HEK293 (cell line): ENCODE measurements at regions not wholly inside any gene's neighbourhood (a gene's known extent, or its start where the extent isn't known, plus 50 kb on each side); places are given as distances from the start of the nearest gene placed in this dataset.

Experiments
- CTCF ChIA-PET: fragments of 350-600 bp; formaldehyde crosslinking; extraction: SDS; loops from one replicate; lab custom pipeline; 2021; ENCODE audit warnings: antibody characterized with exemption; lab: Yijun Ruan, JAX
- POLR2A ChIA-PET: fragments of 300-600 bp; formaldehyde crosslinking; extraction: SDS; loops from one replicate; lab custom pipeline; 2020; ENCODE audit warnings: antibody characterized with exemption, inconsistent platforms; lab: Yijun Ruan, JAX
- H3K27ac ChIP-seq: fragments of 200-500 bp; sonication (Bioruptor generic); 2 replicates; pipeline ENCODE4 v1.5.1; 2014; ENCODE audit warnings: low read depth, low read length, control low read depth, inconsistent platforms; ENCODE audit errors: extremely low read depth
- H3K36me3 ChIP-seq, 2 experiments: fragments of 200-500 bp in 1 of 2; sonication (Bioruptor generic) in 1 of 2; 1 replicate in 1 of 2; 2 replicates in 1 of 2; pipeline ENCODE4 v1.5.1; 2014 to 2017; ENCODE audit warnings: inconsistent platforms in 2 of 2, low read length in 2 of 2; ENCODE audit not compliant: control insufficient read depth in 2 of 2, insufficient read depth in 1 of 2
- H3K4me1 ChIP-seq: fragments of 200-500 bp; sonication (Bioruptor generic); 2 replicates; pipeline ENCODE4 v1.5.1; 2014; ENCODE audit warnings: mild to moderate bottlenecking, low read length, inconsistent platforms; ENCODE audit not compliant: control insufficient read depth, insufficient read depth
- H3K4me3 ChIP-seq: 2 replicates; pipeline ENCODE4 v1.5.1; 2011; ENCODE audit warnings: low read depth, mild to moderate bottlenecking, control low read depth, low read length, moderate library complexity
- H3K9me3 ChIP-seq: fragments of 200-500 bp; sonication (Bioruptor generic); 2 replicates; pipeline ENCODE4 v1.5.1; 2014; ENCODE audit warnings: low read depth, low read length, inconsistent platforms; ENCODE audit not compliant: control insufficient read depth, insufficient read depth
- KLF7 ChIP-seq: fragments of 450-650 bp; formaldehyde crosslinking; IDR thresholded peaks from 2 replicates; pipeline ENCODE4 v1.5.1; 2016; ENCODE audit warnings: missing biosample characterization, missing genetic modification characterization, borderline replicate concordance
- SETDB1 ChIP-seq: IDR thresholded peaks from one replicate; pipeline ENCODE4 v1.6.1; 2017; ENCODE audit warnings: mild to moderate bottlenecking, low read length, moderate library complexity, mixed read lengths; ENCODE audit not compliant: insufficient read length
- ZBTB10 ChIP-seq: fragments of 450-650 bp; formaldehyde crosslinking; IDR thresholded peaks from 2 replicates; pipeline ENCODE4 v1.5.1; 2016; ENCODE audit warnings: missing biosample characterization, missing genetic modification characterization
- ZBTB20 ChIP-seq: fragments of 450-650 bp; formaldehyde crosslinking; IDR thresholded peaks from 2 replicates; pipeline ENCODE4 v1.5.1; 2016; ENCODE audit warnings: missing biosample characterization, missing genetic modification characterization
- ZFHX2 ChIP-seq: fragments of 450-650 bp; formaldehyde crosslinking; conservative IDR thresholded peaks from 2 replicates; pipeline ENCODE4 v1.5.1; 2016; ENCODE audit warnings: missing biosample characterization, missing genetic modification characterization
- ZNF10 ChIP-seq: fragments of 450-650 bp; formaldehyde crosslinking; IDR thresholded peaks from 2 replicates; pipeline ENCODE4 v1.5.1; 2017; ENCODE audit warnings: missing biosample characterization, missing genetic modification characterization
- ZNF112 ChIP-seq: fragments of 450-650 bp; formaldehyde crosslinking; IDR thresholded peaks from 2 replicates; pipeline ENCODE4 v1.5.0; 2017; ENCODE audit warnings: missing biosample characterization, missing genetic modification characterization
- ZNF133 ChIP-seq: fragments of 450-650 bp; formaldehyde crosslinking; IDR thresholded peaks from 2 replicates; pipeline ENCODE4 v1.5.1; 2016; ENCODE audit warnings: missing biosample characterization, missing genetic modification characterization
- ZNF140 ChIP-seq: fragments of 450-650 bp; formaldehyde crosslinking; IDR thresholded peaks from 2 replicates; pipeline ENCODE4 v1.5.1; 2016; ENCODE audit warnings: missing biosample characterization, missing genetic modification characterization
- ZNF16 ChIP-seq: fragments of 450-650 bp; formaldehyde crosslinking; IDR thresholded peaks from 2 replicates; pipeline ENCODE4 v1.5.1; 2016; ENCODE audit warnings: low read depth, missing biosample characterization, missing genetic modification characterization
- ZNF311 ChIP-seq: fragments of 450-650 bp; formaldehyde crosslinking; IDR thresholded peaks from 2 replicates; pipeline ENCODE4 v1.5.1; 2017; ENCODE audit warnings: missing biosample characterization, missing genetic modification characterization, borderline replicate concordance
- ZNF354C ChIP-seq: fragments of 450-650 bp; formaldehyde crosslinking; IDR thresholded peaks from 2 replicates; pipeline ENCODE4 v1.5.1; 2016; ENCODE audit warnings: missing biosample characterization, missing genetic modification characterization, low read depth, borderline replicate concordance
- ZNF416 ChIP-seq: fragments of 450-650 bp; formaldehyde crosslinking; IDR thresholded peaks from 2 replicates; pipeline ENCODE4 v1.5.1; 2016; ENCODE audit warnings: missing biosample characterization, missing genetic modification characterization
- ZNF510 ChIP-seq: fragments of 450-650 bp; formaldehyde crosslinking; IDR thresholded peaks from 2 replicates; pipeline ENCODE4 v1.5.1; 2018; ENCODE audit warnings: mild to moderate bottlenecking, missing genetic modification characterization, missing biosample characterization; ENCODE audit not compliant: insufficient replicate concordance
- ZNF560 ChIP-seq: fragments of 450-650 bp; formaldehyde crosslinking; IDR thresholded peaks from 2 replicates; pipeline ENCODE4 v1.5.1; 2017; ENCODE audit warnings: missing biosample characterization, missing genetic modification characterization, borderline replicate concordance
- ZNF561 ChIP-seq: fragments of 450-650 bp; IDR thresholded peaks from 2 replicates; pipeline ENCODE4 v1.5.1; 2018; ENCODE audit warnings: missing biosample characterization, missing genetic modification characterization, borderline replicate concordance
- ZNF571 ChIP-seq: fragments of 450-650 bp; formaldehyde crosslinking; IDR thresholded peaks from 2 replicates; pipeline ENCODE4 v1.5.0; 2017; ENCODE audit warnings: missing biosample characterization, missing genetic modification characterization
- ZNF629 ChIP-seq: fragments of 450-650 bp; formaldehyde crosslinking; IDR thresholded peaks from 2 replicates; pipeline ENCODE4 v1.5.1; 2017; ENCODE audit warnings: missing biosample characterization, missing genetic modification characterization
- ZNF664 ChIP-seq: fragments of 450-650 bp; formaldehyde crosslinking; IDR thresholded peaks from 2 replicates; pipeline ENCODE4 v1.5.1; 2016; ENCODE audit warnings: missing biosample characterization, missing genetic modification characterization
- ZNF670 ChIP-seq: fragments of 450-650 bp; formaldehyde crosslinking; IDR thresholded peaks from 2 replicates; pipeline ENCODE4 v1.5.1; 2016; ENCODE audit warnings: missing biosample characterization, missing genetic modification characterization, low read depth
- ZNF701 ChIP-seq: fragments of 450-650 bp; formaldehyde crosslinking; IDR thresholded peaks from 2 replicates; pipeline ENCODE4 v1.5.1; 2016; ENCODE audit warnings: missing biosample characterization, missing genetic modification characterization
- ZSCAN16 ChIP-seq: fragments of 450-650 bp; formaldehyde crosslinking; IDR thresholded peaks from 2 replicates; pipeline ENCODE4 v1.5.1; 2016; ENCODE audit warnings: missing biosample characterization, missing genetic modification characterization
- ZSCAN4 ChIP-seq: fragments of 450-650 bp; formaldehyde crosslinking; IDR thresholded peaks from 2 replicates; pipeline ENCODE4 v1.5.1; 2017; ENCODE audit warnings: missing biosample characterization, missing genetic modification characterization
- TF ChIP-seq, protein P1 (sequence below): fragments of 450-650 bp; formaldehyde crosslinking; IDR thresholded peaks from 2 replicates; pipeline ENCODE4 v1.5.1; 2016; ENCODE audit warnings: missing biosample characterization, missing genetic modification characterization
- TF ChIP-seq, protein P2 (sequence below): fragments of 450-650 bp; formaldehyde crosslinking; IDR thresholded peaks from 2 replicates; pipeline ENCODE4 v1.5.1; 2016; ENCODE audit warnings: missing biosample characterization, missing genetic modification characterization

GRCh38 chr10:83834096-83834495 is 305.2 kb upstream of the GHITM start:
- Histone ChIP-seq H3K4me1 (no peaks in the 10 kb centered on the region), H3K4me3 (no peak overlapping the region), H3K27ac (no peak overlapping the region), H3K36me3 (no peaks in the 10 kb centered on the region), H3K9me3 (no peaks in the 10 kb centered on the region)
- POLR2A ChIA-PET = no interaction called here
- CTCF ChIA-PET = no interaction called here
- TF ChIP-seq ZNF560 (no peak), ZNF311 (no peak)

- POLR2A ChIA-PET = no interaction called here
- TF ChIP-seq SETDB1 = no peak
- TF ChIP-seq ZFHX2 (tag by site-specific recombination) = no peak
- no peak for TF ChIP-seq ZNF140 (tag by site-specific recombination)
- TF ChIP-seq KLF7 = no peak
- no peaks in the 10 kb centered on the region for H3K4me1 ChIP-seq
- H3K4me3 ChIP-seq = no peak overlapping the region
- CTCF ChIA-PET = no interaction called here
- H3K36me3 ChIP-seq = no peaks in the 10 kb centered on the region
- no peak overlapping the region for H3K27ac ChIP-seq
- no peaks in the 10 kb centered on the region for H3K9me3 ChIP-seq
Observed at GRCh38 chr10:83835945-83836745, 303.2 kb upstream of the GHITM start.

DNA sequence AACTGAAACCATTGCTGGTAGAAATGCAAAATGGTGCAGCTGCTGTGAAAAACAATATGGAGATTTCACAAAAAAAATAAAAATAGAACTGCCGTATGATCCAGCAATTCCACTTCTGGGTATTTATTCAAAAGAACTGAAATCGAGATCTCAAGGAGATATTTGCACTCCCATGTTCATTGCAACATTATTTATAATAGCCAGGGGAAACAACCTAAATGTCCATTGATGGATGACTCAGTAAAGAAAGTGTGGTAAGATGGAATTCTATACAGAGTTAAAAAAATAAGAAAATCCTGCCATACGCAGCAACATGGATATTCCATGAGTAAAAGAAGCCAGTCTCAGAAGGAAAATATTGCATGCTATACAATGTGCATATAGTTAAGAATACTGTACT is 290.6 kb upstream of the GHITM start:
- H3K4me3 ChIP-seq = no peak overlapping the region
- ChIA-PET CTCF (no interaction called here), POLR2A (no interaction called here)
- no peaks in the 10 kb centered on the region for H3K36me3 ChIP-seq
- TF ChIP-seq ZNF561 (tag by site-specific recombination) (no peak), ZNF510 (tag by site-specific recombination) (no peak), ZNF112 (tag by site-specific recombination) (no peak), ZSCAN4 (tag by site-specific recombination) (no peak), ZNF664 (tag by site-specific recombination) (no peak), ZSCAN16 (tag by site-specific recombination) (no peak), ZNF629 (tag by site-specific recombination) (no peak), ZBTB20 (tag by site-specific recombination) (no peak), ZNF133 (tag by site-specific recombination) (no peak), ZNF416 (tag by site-specific recombination) (no peak), ZBTB10 (no peak), ZNF701 (tag by site-specific recombination) (no peak), ZNF571 (tag by site-specific recombination) (no peak), ZNF354C (tag by site-specific recombination) (no peak), ZNF10 (tag by site-specific recombination) (no peak), ZNF670 (tag by site-specific recombination) (no peak), ZNF16 (tag by site-specific recombination) (no peak)
- TF ChIP-seq, protein P1, sequence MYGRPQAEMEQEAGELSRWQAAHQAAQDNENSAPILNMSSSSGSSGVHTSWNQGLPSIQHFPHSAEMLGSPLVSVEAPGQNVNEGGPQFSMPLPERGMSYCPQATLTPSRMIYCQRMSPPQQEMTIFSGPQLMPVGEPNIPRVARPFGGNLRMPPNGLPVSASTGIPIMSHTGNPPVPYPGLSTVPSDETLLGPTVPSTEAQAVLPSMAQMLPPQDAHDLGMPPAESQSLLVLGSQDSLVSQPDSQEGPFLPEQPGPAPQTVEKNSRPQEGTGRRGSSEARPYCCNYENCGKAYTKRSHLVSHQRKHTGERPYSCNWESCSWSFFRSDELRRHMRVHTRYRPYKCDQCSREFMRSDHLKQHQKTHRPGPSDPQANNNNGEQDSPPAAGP = no peak
- TF ChIP-seq, protein P2, sequence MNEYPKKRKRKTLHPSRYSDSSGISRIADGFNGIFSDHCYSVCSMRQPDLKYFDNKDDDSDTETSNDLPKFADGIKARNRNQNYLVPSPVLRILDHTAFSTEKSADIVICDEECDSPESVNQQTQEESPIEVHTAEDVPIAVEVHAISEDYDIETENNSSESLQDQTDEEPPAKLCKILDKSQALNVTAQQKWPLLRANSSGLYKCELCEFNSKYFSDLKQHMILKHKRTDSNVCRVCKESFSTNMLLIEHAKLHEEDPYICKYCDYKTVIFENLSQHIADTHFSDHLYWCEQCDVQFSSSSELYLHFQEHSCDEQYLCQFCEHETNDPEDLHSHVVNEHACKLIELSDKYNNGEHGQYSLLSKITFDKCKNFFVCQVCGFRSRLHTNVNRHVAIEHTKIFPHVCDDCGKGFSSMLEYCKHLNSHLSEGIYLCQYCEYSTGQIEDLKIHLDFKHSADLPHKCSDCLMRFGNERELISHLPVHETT (tag by site-specific recombination) = no peak
- H3K9me3 ChIP-seq = no peaks in the 10 kb centered on the region
- H3K4me1 ChIP-seq = no peaks in the 10 kb centered on the region
- no peak overlapping the region for H3K27ac ChIP-seq
